ENCODE measurements at regions not wholly inside any gene's neighbourhood (a gene's known extent, or its start where the extent isn't known, plus 50 kb on each side); places are given as distances from the start of the nearest gene placed in this dataset.

GRCh38 chr1:59123081-59123681 is 173.7 kb upstream of the FGGY start:
- Histone ChIP-seq H3K27me3 (ENCODE audit: insufficient read depth, poor library complexity, severe bottlenecking) (no peaks in the 10 kb centered on the region), H3K4me3 (ENCODE audit: severe bottlenecking) (no peak overlapping the region), H3K27ac (ENCODE audit: poor library complexity, severe bottlenecking) (no peak overlapping the region), H3K4me1 (ENCODE audit: insufficient read depth, poor library complexity, severe bottlenecking) (peaks cover 10% of the 10 kb centered on the region), H3K9me3 (ENCODE audit: severe bottlenecking) (no peaks in the 10 kb centered on the region), H3K36me3 (ENCODE audit: low read depth) (no peaks in the 10 kb centered on the region)
- no peak for TF ChIP-seq CTCF (IDR thresholded peaks at IDR 0.05; ENCODE audit: poor library complexity, severe bottlenecking)
- ATAC-seq (ENCODE audit: low read depth) (no peak), DNase-seq (ENCODE audit: low spot score) (no peak)

GRCh38 chr1:59124166-59124565 is 172.7 kb upstream of the FGGY start:
- H3K4me1 ChIP-seq (ENCODE audit: insufficient read depth, poor library complexity, severe bottlenecking), result peaks cover 18% of the 10 kb centered on the region
- H3K9me3 ChIP-seq (ENCODE audit: severe bottlenecking), result no peaks in the 10 kb centered on the region
- no peaks in the 10 kb centered on the region for H3K36me3 ChIP-seq (ENCODE audit: low read depth)
- H3K27ac ChIP-seq (ENCODE audit: poor library complexity, severe bottlenecking), result no peak overlapping the region
- no peak for ATAC-seq (ENCODE audit: low read depth)
- no peak for DNase-seq (ENCODE audit: low spot score)
- H3K4me3 ChIP-seq (ENCODE audit: severe bottlenecking), result no peak overlapping the region
- H3K27me3 ChIP-seq (ENCODE audit: insufficient read depth, poor library complexity, severe bottlenecking), result no peaks in the 10 kb centered on the region
- no peak for TF ChIP-seq CTCF (IDR thresholded peaks at IDR 0.05; ENCODE audit: poor library complexity, severe bottlenecking)

- no peak overlapping the region for H3K4me3 ChIP-seq (ENCODE audit: severe bottlenecking)
- no peak for TF ChIP-seq CTCF (IDR thresholded peaks at IDR 0.05; ENCODE audit: poor library complexity, severe bottlenecking)
- no peaks in the 10 kb centered on the region for H3K27me3 ChIP-seq (ENCODE audit: insufficient read depth, poor library complexity, severe bottlenecking)
- DNase-seq (ENCODE audit: low spot score) (no peak), ATAC-seq (ENCODE audit: low read depth) (no peak)
- no peaks in the 10 kb centered on the region for H3K9me3 ChIP-seq (ENCODE audit: severe bottlenecking)
- no peaks in the 10 kb centered on the region for H3K36me3 ChIP-seq (ENCODE audit: low read depth)
- no peak overlapping the region for H3K27ac ChIP-seq (ENCODE audit: poor library complexity, severe bottlenecking)
- H3K4me1 ChIP-seq (ENCODE audit: insufficient read depth, poor library complexity, severe bottlenecking), result peaks cover 21% of the 10 kb centered on the region
Measured at GRCh38 chr1:59125154-59125553, 171.7 kb upstream of the FGGY start.

GRCh38 chr1:59125676-59126320 is 171.1 kb upstream of the FGGY start:
- Histone ChIP-seq H3K9me3 (ENCODE audit: severe bottlenecking) (no peaks in the 10 kb centered on the region), H3K27me3 (ENCODE audit: insufficient read depth, poor library complexity, severe bottlenecking) (no peaks in the 10 kb centered on the region), H3K4me3 (ENCODE audit: severe bottlenecking) (no peak overlapping the region), H3K4me1 (ENCODE audit: insufficient read depth, poor library complexity, severe bottlenecking) (peaks cover 21% of the 10 kb centered on the region), H3K36me3 (ENCODE audit: low read depth) (no peaks in the 10 kb centered on the region), H3K27ac (ENCODE audit: poor library complexity, severe bottlenecking) (no peak overlapping the region)
- DNase-seq (ENCODE audit: low spot score) (no peak), ATAC-seq (ENCODE audit: low read depth) (no peak)
- no peak for TF ChIP-seq CTCF (IDR thresholded peaks at IDR 0.05; ENCODE audit: poor library complexity, severe bottlenecking)

- no peak for DNase-seq (ENCODE audit: low spot score)
- peaks cover 21% of the 10 kb centered on the region for H3K4me1 ChIP-seq (ENCODE audit: insufficient read depth, poor library complexity, severe bottlenecking)
- no peak overlapping the region for H3K27ac ChIP-seq (ENCODE audit: poor library complexity, severe bottlenecking)
- H3K9me3 ChIP-seq (ENCODE audit: severe bottlenecking), result no peaks in the 10 kb centered on the region
- H3K36me3 ChIP-seq (ENCODE audit: low read depth), result no peaks in the 10 kb centered on the region
- H3K27me3 ChIP-seq (ENCODE audit: insufficient read depth, poor library complexity, severe bottlenecking), result no peaks in the 10 kb centered on the region
- ATAC-seq (ENCODE audit: low read depth), result no peak
- H3K4me3 ChIP-seq (ENCODE audit: severe bottlenecking), result no peak overlapping the region
- no peak for TF ChIP-seq CTCF (IDR thresholded peaks at IDR 0.05; ENCODE audit: poor library complexity, severe bottlenecking)
Measured at GRCh38 chr1:59126366-59126765, 170.5 kb upstream of the FGGY start.
